ENCODE measurements at regions not wholly inside any gene's neighbourhood (a gene's known extent, or its start where the extent isn't known, plus 50 kb on each side); places are given as distances from the start of the nearest gene placed in this dataset.

DNA sequence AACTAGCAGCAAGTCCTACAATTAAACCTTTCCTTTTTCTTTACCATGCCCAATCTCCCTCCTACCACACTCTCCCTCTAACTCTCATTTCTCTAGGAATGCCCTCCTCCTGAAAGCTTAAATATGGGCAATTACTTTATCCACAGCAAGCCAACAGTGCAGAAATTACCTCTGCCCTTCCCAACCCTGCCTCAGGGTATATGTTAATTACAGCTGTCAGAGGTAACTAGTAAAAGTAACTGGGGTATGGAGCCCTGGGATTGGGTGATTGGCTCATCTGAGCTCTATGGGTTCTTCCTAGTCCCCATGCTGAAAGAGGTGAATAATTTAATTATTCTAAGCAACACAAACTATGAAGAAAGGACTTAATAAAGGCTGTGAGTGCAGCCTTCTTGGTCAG lies 478.9 kb upstream of the NMUR2 start:
- TF ChIP-seq, protein P1, sequence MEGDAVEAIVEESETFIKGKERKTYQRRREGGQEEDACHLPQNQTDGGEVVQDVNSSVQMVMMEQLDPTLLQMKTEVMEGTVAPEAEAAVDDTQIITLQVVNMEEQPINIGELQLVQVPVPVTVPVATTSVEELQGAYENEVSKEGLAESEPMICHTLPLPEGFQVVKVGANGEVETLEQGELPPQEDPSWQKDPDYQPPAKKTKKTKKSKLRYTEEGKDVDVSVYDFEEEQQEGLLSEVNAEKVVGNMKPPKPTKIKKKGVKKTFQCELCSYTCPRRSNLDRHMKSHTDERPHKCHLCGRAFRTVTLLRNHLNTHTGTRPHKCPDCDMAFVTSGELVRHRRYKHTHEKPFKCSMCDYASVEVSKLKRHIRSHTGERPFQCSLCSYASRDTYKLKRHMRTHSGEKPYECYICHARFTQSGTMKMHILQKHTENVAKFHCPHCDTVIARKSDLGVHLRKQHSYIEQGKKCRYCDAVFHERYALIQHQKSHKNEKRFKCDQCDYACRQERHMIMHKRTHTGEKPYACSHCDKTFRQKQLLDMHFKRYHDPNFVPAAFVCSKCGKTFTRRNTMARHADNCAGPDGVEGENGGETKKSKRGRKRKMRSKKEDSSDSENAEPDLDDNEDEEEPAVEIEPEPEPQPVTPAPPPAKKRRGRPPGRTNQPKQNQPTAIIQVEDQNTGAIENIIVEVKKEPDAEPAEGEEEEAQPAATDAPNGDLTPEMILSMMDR (IDR thresholded peaks at IDR 0.05): no peak
- no peak for TF ChIP-seq POLR2AphosphoS5 (IDR thresholded peaks at IDR 0.05)
- TF ChIP-seq POLR2A (IDR thresholded peaks at IDR 0.05): no peak
